ENCODE measurements at regions not wholly inside any gene's neighbourhood (a gene's known extent, or its start where the extent isn't known, plus 50 kb on each side); places are given as distances from the start of the nearest gene placed in this dataset.
"Not testable (repeated sequence)": the region's sequence is repeated elsewhere in the genome, so short reads cannot be mapped to it uniquely, and the experiment has no call there.

- DNase-seq (ENCODE audit: low spot score) = no peak
Observed at GRCh38 chr11:129503646-129504045, 128.0 kb downstream of the BARX2 start.

- no peak for DNase-seq (ENCODE audit: low spot score)
Observed at GRCh38 chr11:129505266-129505665, 129.6 kb downstream of the BARX2 start.

- DNase-seq (ENCODE audit: low spot score) = no peak
Observed at GRCh38 chr11:129508163-129508562, 132.5 kb downstream of the BARX2 start.

- no peak for DNase-seq (ENCODE audit: low spot score)
Observed at GRCh38 chr11:129528296-129528695, 152.6 kb downstream of the BARX2 start.

GRCh38 chr11:129530154-129530895 is 154.7 kb downstream of the BARX2 start:
- peak; percentile 49 for DNase-seq (ENCODE audit: low spot score)

- DNase-seq (ENCODE audit: low spot score) = no peak
Observed at GRCh38 chr11:129533395-129533794, 157.7 kb downstream of the BARX2 start.

GRCh38 chr11:129536338-129536737 is 160.7 kb downstream of the BARX2 start:
- no peak for DNase-seq (ENCODE audit: low spot score)

GRCh38 chr11:129538323-129538722 is 162.7 kb downstream of the BARX2 start:
- no peak for DNase-seq (ENCODE audit: low spot score)

GRCh38 chr11:129543515-129544290 is 168.1 kb downstream of the BARX2 start:
- no peak for DNase-seq (ENCODE audit: low spot score)

- no peak for DNase-seq (ENCODE audit: low spot score)
Observed at GRCh38 chr11:129544691-129545090, 169.0 kb downstream of the BARX2 start.

GRCh38 chr11:129546266-129546665 is 170.6 kb downstream of the BARX2 start:
- no peak for DNase-seq (ENCODE audit: low spot score)

- no peak for DNase-seq (ENCODE audit: low spot score)
Observed at GRCh38 chr11:129557421-129557820, 181.8 kb downstream of the BARX2 start.

GRCh38 chr11:129569007-129569406 is 193.4 kb downstream of the BARX2 start:
- DNase-seq (ENCODE audit: low spot score) = no peak

- DNase-seq (ENCODE audit: low spot score) = not testable (repeated sequence)
Observed at GRCh38 chr11:129572667-129573066, 197.0 kb downstream of the BARX2 start.

GRCh38 chr11:129573161-129573560 is 197.5 kb downstream of the BARX2 start:
- no peak for DNase-seq (ENCODE audit: low spot score)

- DNase-seq (ENCODE audit: low spot score) = no peak
Observed at GRCh38 chr11:129574431-129574830, 198.8 kb downstream of the BARX2 start.

- no peak for DNase-seq (ENCODE audit: low spot score)
Observed at GRCh38 chr11:129576652-129577051, 201.0 kb downstream of the BARX2 start.

- DNase-seq (ENCODE audit: low spot score) = no peak
Observed at GRCh38 chr11:129578006-129578405, 202.4 kb downstream of the BARX2 start.

- no peak for DNase-seq (ENCODE audit: low spot score)
Observed at GRCh38 chr11:129580278-129580677, 204.6 kb downstream of the BARX2 start.

GRCh38 chr11:129584316-129584715 is 208.7 kb downstream of the BARX2 start:
- no peak for DNase-seq (ENCODE audit: low spot score)

GRCh38 chr11:129589190-129589860 is 213.7 kb downstream of the BARX2 start:
- no peak for DNase-seq (ENCODE audit: low spot score)

- no peak for DNase-seq (ENCODE audit: low spot score)
Observed at GRCh38 chr11:129590030-129590752, 214.5 kb downstream of the BARX2 start.

All from COLO829 (cell line).